ENCODE measurements at regions not wholly inside any gene's neighbourhood (a gene's known extent, or its start where the extent isn't known, plus 50 kb on each side); places are given as distances from the start of the nearest gene placed in this dataset.

GRCh38 chr3:86208772-86209171 lies 782.2 kb downstream of the VGLL3 start:
- TF ChIP-seq EZH2phosphoT487 (IDR thresholded peaks at IDR 0.05; ENCODE audit: borderline replicate concordance, low read length) (no peak), CTCF (conservative IDR thresholded peaks at IDR 0.05; ENCODE audit: low read depth, low read length) (no peak), EZH2 (IDR thresholded peaks at IDR 0.05; ENCODE audit: low read length, unreplicated experiment) (no peak)
- intact Hi-C loops (cut with micrococcal nuclease): no loop called here
- H3K27me3 ChIP-seq (ENCODE audit: low read length): no peaks in the 10 kb centered on the region
- no peaks in the 10 kb centered on the region for H3K9me3 ChIP-seq (ENCODE audit: low read length)
- H2AFZ ChIP-seq (ENCODE audit: low read length): no peak overlapping the region
- CTCF ChIA-PET: no interaction called here
- no TSS peak for BruUV-seq (replicated peaks)
- H3K79me2 ChIP-seq (ENCODE audit: low read length): no peaks in the 10 kb centered on the region
- POLR2A ChIA-PET (ENCODE audit: unreplicated experiment): no interaction called here
- H3K4me1 ChIP-seq (ENCODE audit: insufficient read depth, low read length): no peaks in the 10 kb centered on the region
- no peak overlapping the region for H3K4me3 ChIP-seq (ENCODE audit: low read length)
- no peak overlapping the region for H3K27ac ChIP-seq (ENCODE audit: low read length)
- H3F3A ChIP-seq (ENCODE audit: low read length, unreplicated experiment): no peaks in the 10 kb centered on the region
- H3K9me2 ChIP-seq (replicated peaks; ENCODE audit: low read length): no peaks in the 10 kb centered on the region
- H4K20me1 ChIP-seq (ENCODE audit: low read length): no peaks in the 10 kb centered on the region
- no peak overlapping the region for H3K4me2 ChIP-seq (ENCODE audit: low read length)
- H3K9ac ChIP-seq (ENCODE audit: low read length): no peak overlapping the region
- ATAC-seq (no peak), DNase-seq (no peak)
- no peaks in the 10 kb centered on the region for H3K36me3 ChIP-seq (ENCODE audit: low read depth, low read length)

GRCh38 chr3:86182606-86183005 lies 808.3 kb downstream of the VGLL3 start:
- CTCF ChIA-PET: no interaction called here
- Histone ChIP-seq H3K27ac (ENCODE audit: low read length) (no peak overlapping the region), H3K9me3 (ENCODE audit: low read length) (no peaks in the 10 kb centered on the region), H3K4me3 (ENCODE audit: low read length) (no peak overlapping the region), H3K27me3 (ENCODE audit: low read length) (no peaks in the 10 kb centered on the region), H3K9me2 (replicated peaks; ENCODE audit: low read length) (no peaks in the 10 kb centered on the region), H3K9ac (ENCODE audit: low read length) (no peak overlapping the region), H3K4me1 (ENCODE audit: insufficient read depth, low read length) (no peaks in the 10 kb centered on the region), H4K20me1 (ENCODE audit: low read length) (no peaks in the 10 kb centered on the region), H3K79me2 (ENCODE audit: low read length) (no peaks in the 10 kb centered on the region), H3K36me3 (ENCODE audit: low read depth, low read length) (no peaks in the 10 kb centered on the region), H3K4me2 (ENCODE audit: low read length) (no peak overlapping the region), H3F3A (ENCODE audit: low read length, unreplicated experiment) (no peaks in the 10 kb centered on the region), H2AFZ (ENCODE audit: low read length) (no peak overlapping the region)
- no TSS peak for BruUV-seq (replicated peaks)
- no peak for ATAC-seq
- TF ChIP-seq CTCF (conservative IDR thresholded peaks at IDR 0.05; ENCODE audit: low read depth, low read length): no peak
- TF ChIP-seq EZH2 (IDR thresholded peaks at IDR 0.05; ENCODE audit: low read length, unreplicated experiment): no peak
- no peak for TF ChIP-seq EZH2phosphoT487 (IDR thresholded peaks at IDR 0.05; ENCODE audit: borderline replicate concordance, low read length)
- DNase-seq: no peak
- POLR2A ChIA-PET (ENCODE audit: unreplicated experiment): no interaction called here
- intact Hi-C loops (cut with micrococcal nuclease): no loop called here

GRCh38 chr3:86180696-86181095 lies 810.3 kb downstream of the VGLL3 start:
- no TSS peak for BruUV-seq (replicated peaks)
- Histone ChIP-seq H3K36me3 (ENCODE audit: low read depth, low read length) (no peaks in the 10 kb centered on the region), H4K20me1 (ENCODE audit: low read length) (no peaks in the 10 kb centered on the region), H3K9ac (ENCODE audit: low read length) (no peak overlapping the region), H3K4me2 (ENCODE audit: low read length) (no peak overlapping the region), H3K79me2 (ENCODE audit: low read length) (no peaks in the 10 kb centered on the region), H2AFZ (ENCODE audit: low read length) (no peak overlapping the region), H3K4me1 (ENCODE audit: insufficient read depth, low read length) (no peaks in the 10 kb centered on the region), H3K9me3 (ENCODE audit: low read length) (no peaks in the 10 kb centered on the region), H3K27ac (ENCODE audit: low read length) (no peak overlapping the region), H3K9me2 (replicated peaks; ENCODE audit: low read length) (no peaks in the 10 kb centered on the region), H3K27me3 (ENCODE audit: low read length) (no peaks in the 10 kb centered on the region), H3K4me3 (ENCODE audit: low read length) (no peak overlapping the region), H3F3A (ENCODE audit: low read length, unreplicated experiment) (no peaks in the 10 kb centered on the region)
- TF ChIP-seq EZH2phosphoT487 (IDR thresholded peaks at IDR 0.05; ENCODE audit: borderline replicate concordance, low read length) (no peak), CTCF (conservative IDR thresholded peaks at IDR 0.05; ENCODE audit: low read depth, low read length) (peak; percentile 65), EZH2 (IDR thresholded peaks at IDR 0.05; ENCODE audit: low read length, unreplicated experiment) (no peak)
- CTCF ChIA-PET: interaction anchor here (0.6 to 0.8 kb wide), 3 partner anchors 10 to 382 kb away, joined by 3 to 6 read pairs (median 5); no protein-coding TSS in a partner anchor
- DNase-seq (peak; percentile 68), ATAC-seq (peak; percentile 98)
- POLR2A ChIA-PET (ENCODE audit: unreplicated experiment): interaction anchor here (0.5 kb wide), 1 partner anchor 689 kb away, joined by 5 read pairs; no protein-coding TSS in a partner anchor
- intact Hi-C loops (cut with micrococcal nuclease): loop anchor here (1.0 kb wide), 2 partner anchors 65 to 383 kb away; no protein-coding TSS in a partner anchor
